ENCODE measurements at regions not wholly inside any gene's neighbourhood (a gene's known extent, or its start where the extent isn't known, plus 50 kb on each side); places are given as distances from the start of the nearest gene placed in this dataset.
"Not testable (repeated sequence)": the region's sequence is repeated elsewhere in the genome, so short reads cannot be mapped to it uniquely, and the experiment has no call there.

- DNase-seq (ENCODE audit: low spot score) = no peak
Observed at GRCh38 chr3:115204475-115204874, 57.4 kb upstream of the ZBTB20 start.

- no peak for DNase-seq (ENCODE audit: low spot score)
Observed at GRCh38 chr3:115208066-115208750, 61.1 kb upstream of the ZBTB20 start.

- no peak for DNase-seq (ENCODE audit: low spot score)
Observed at GRCh38 chr3:115211810-115212492, 64.9 kb upstream of the ZBTB20 start.

- DNase-seq (ENCODE audit: low spot score) = no peak
Observed at GRCh38 chr3:115212615-115213014, 65.5 kb upstream of the ZBTB20 start.

- not testable (repeated sequence) for DNase-seq (ENCODE audit: low spot score)
Observed at GRCh38 chr3:115213052-115213451, 66.0 kb upstream of the ZBTB20 start.

- no peak for DNase-seq (ENCODE audit: low spot score)
Observed at GRCh38 chr3:115217292-115217677, 70.2 kb upstream of the ZBTB20 start.

GRCh38 chr3:115217678-115218451 lies 70.8 kb upstream of the ZBTB20 start:
- peak; percentile 58 for DNase-seq (ENCODE audit: low spot score)

- no peak for DNase-seq (ENCODE audit: low spot score)
Observed at GRCh38 chr3:115218859-115219258, 71.8 kb upstream of the ZBTB20 start.

GRCh38 chr3:115224687-115225086 lies 77.6 kb upstream of the ZBTB20 start:
- no peak for DNase-seq (ENCODE audit: low spot score)

GRCh38 chr3:115226844-115227445 lies 79.9 kb upstream of the ZBTB20 start:
- no peak for DNase-seq (ENCODE audit: low spot score)

GRCh38 chr3:115227461-115227860 lies 80.4 kb upstream of the ZBTB20 start:
- DNase-seq (ENCODE audit: low spot score) = no peak

- no peak for DNase-seq (ENCODE audit: low spot score)
Observed at GRCh38 chr3:115228266-115228665, 81.2 kb upstream of the ZBTB20 start.

GRCh38 chr3:115232167-115232566 lies 85.1 kb upstream of the ZBTB20 start:
- no peak for DNase-seq (ENCODE audit: low spot score)

GRCh38 chr3:115233021-115233420 lies 85.9 kb upstream of the ZBTB20 start:
- no peak for DNase-seq (ENCODE audit: low spot score)

GRCh38 chr3:115236496-115236895 lies 89.4 kb upstream of the ZBTB20 start:
- DNase-seq (ENCODE audit: low spot score) = no peak

- DNase-seq (ENCODE audit: low spot score) = peak; percentile 88
Observed at GRCh38 chr3:115239717-115240116, 92.6 kb upstream of the ZBTB20 start.

GRCh38 chr3:115244350-115244749 lies 97.3 kb upstream of the ZBTB20 start:
- DNase-seq (ENCODE audit: low spot score) = no peak

GRCh38 chr3:115245438-115245837 lies 98.3 kb upstream of the ZBTB20 start:
- DNase-seq (ENCODE audit: low spot score) = no peak

GRCh38 chr3:115245899-115246298 lies 98.8 kb upstream of the ZBTB20 start:
- DNase-seq (ENCODE audit: low spot score) = no peak

GRCh38 chr3:115246461-115247020 lies 99.5 kb upstream of the ZBTB20 start:
- no peak for DNase-seq (ENCODE audit: low spot score)

- DNase-seq (ENCODE audit: low spot score) = no peak
Observed at GRCh38 chr3:115248274-115248673, 101.2 kb upstream of the ZBTB20 start.

GRCh38 chr3:115251509-115251908 lies 104.4 kb upstream of the ZBTB20 start:
- no peak for DNase-seq (ENCODE audit: low spot score)

Measured in Ammon's horn (tissue), 1 donor.